Liver (tissue), 8 donors: ENCODE measurements at regions not wholly inside any gene's neighbourhood (a gene's known extent, or its start where the extent isn't known, plus 50 kb on each side); places are given as distances from the start of the nearest gene placed in this dataset.

Source experiments
- DNase-seq: peaks from one replicate; pipeline ENCODE4 v3.0.0-alpha.2; 2017; ENCODE audit warnings: low spot score
- H3K27ac ChIP-seq, 2 donors: one replicate each; pipeline ENCODE4 v1.7.0; 2013; ENCODE audit warnings: inconsistent platforms in 2 of 2, low read length in 2 of 2, control low read depth in 1 of 2, low read depth in 1 of 2, mild to moderate bottlenecking in 1 of 2
- H3K27me3 ChIP-seq, 4 donors: one replicate each; pipeline versions ENCODE4 v1.6.1 to v1.7.0; 2013; ENCODE audit warnings: low read length in 3 of 4, inconsistent platforms in 1 of 4, mild to moderate bottlenecking in 1 of 4, moderate library complexity in 1 of 4; ENCODE audit not compliant: control insufficient read depth in 4 of 4, insufficient read depth in 4 of 4
- H3K36me3 ChIP-seq, 4 donors: one replicate each; pipeline versions ENCODE4 v1.6.1 to v1.7.0; 2013; ENCODE audit warnings: low read length in 3 of 4, mild to moderate bottlenecking in 3 of 4, low read depth in 1 of 4, moderate library complexity in 1 of 4; ENCODE audit not compliant: control insufficient read depth in 4 of 4, insufficient read depth in 3 of 4
- H3K4me1 ChIP-seq, 4 donors: one replicate each; pipeline versions ENCODE4 v1.6.1 to v1.7.0; 2013; ENCODE audit warnings: low read length in 3 of 4, mild to moderate bottlenecking in 3 of 4, moderate library complexity in 1 of 4; ENCODE audit not compliant: control insufficient read depth in 4 of 4, insufficient read depth in 4 of 4
- H3K4me3 ChIP-seq, 3 donors: one replicate each; pipeline versions ENCODE4 v1.6.1 to v1.7.0; 2013; ENCODE audit warnings: low read length in 3 of 3, control low read depth in 1 of 3, low read depth in 1 of 3, mild to moderate bottlenecking in 1 of 3
- H3K9ac ChIP-seq, 2 donors: one replicate each; pipeline ENCODE4 v1.7.0; 2013; ENCODE audit warnings: low read length in 2 of 2, mild to moderate bottlenecking in 2 of 2, moderate library complexity in 2 of 2, control low read depth in 1 of 2, low read depth in 1 of 2
- H3K9me3 ChIP-seq, 4 donors: one replicate each; pipeline versions ENCODE4 v1.6.1 to v1.7.0; 2013; ENCODE audit warnings: low read length in 3 of 4; ENCODE audit not compliant: control insufficient read depth in 4 of 4
- EGR1 ChIP-seq, 2 donors: IDR thresholded peaks; 2 replicates each; pipeline ENCODE4 v1.6.1; 2016 to 2018; ENCODE audit warnings: antibody characterized with exemption in 2 of 2, low read depth in 2 of 2
- FOXA1 ChIP-seq: IDR thresholded peaks from 2 replicates; pipeline ENCODE4 v1.6.1; 2016; ENCODE audit warnings: antibody characterized with exemption
- FOXA2 ChIP-seq: IDR thresholded peaks from 2 replicates; pipeline ENCODE4 v1.6.1; 2016; ENCODE audit warnings: antibody characterized with exemption
- GABPA ChIP-seq, 2 donors: IDR thresholded peaks in 1 of 2; conservative IDR thresholded peaks in 1 of 2; 2 replicates each; pipeline ENCODE4 v1.6.1; 2016; ENCODE audit warnings: antibody characterized with exemption in 2 of 2, mild to moderate bottlenecking in 1 of 2, moderate library complexity in 1 of 2
- HNF4A ChIP-seq, 2 donors: conservative IDR thresholded peaks; 2 replicates each; pipeline ENCODE4 v1.6.1; 2016; ENCODE audit warnings: antibody characterized with exemption in 2 of 2, mild to moderate bottlenecking in 2 of 2
- HNF4G ChIP-seq: IDR thresholded peaks from 2 replicates; pipeline ENCODE4 v1.6.1; 2016; ENCODE audit warnings: antibody characterized with exemption
- NR2F2 ChIP-seq: IDR thresholded peaks from 2 replicates; pipeline ENCODE4 v1.6.1; 2016; ENCODE audit warnings: antibody characterized with exemption
- RXRA ChIP-seq, 2 donors: IDR thresholded peaks; 2 replicates each; pipeline ENCODE4 v1.6.1; 2017 to 2018; ENCODE audit warnings: antibody characterized with exemption in 2 of 2, mild to moderate bottlenecking in 1 of 2
- SP1 ChIP-seq: IDR thresholded peaks from 2 replicates; pipeline ENCODE4 v1.6.1; 2018; ENCODE audit warnings: antibody characterized with exemption, mild to moderate bottlenecking
- TAF1 ChIP-seq: conservative IDR thresholded peaks from 2 replicates; pipeline ENCODE4 v1.6.1; 2016; ENCODE audit warnings: antibody characterized with exemption, mild to moderate bottlenecking
- WGBS: extraction: QIAGEN DNeasy Blood & Tissue Kit; methylation state at CpG from one replicate; pipeline ENCODE4 v1.1.7; 2013; 5-methylcytosine and 5-hydroxymethylcytosine counted together
- TF ChIP-seq, protein P1 (sequence below): fragments of 150-350 bp; IDR thresholded peaks from 2 replicates; pipeline ENCODE4 v1.5.1; 2017; ENCODE audit warnings: improper control_type of control experiment, low read depth, low read length; ENCODE audit not compliant: missing input control
- TF ChIP-seq, protein P2 (sequence below): IDR thresholded peaks from 2 replicates; pipeline ENCODE4 v1.6.1; 2016; ENCODE audit warnings: antibody characterized with exemption
- TF ChIP-seq, protein P3 (sequence below): IDR thresholded peaks from 2 replicates; pipeline ENCODE4 v1.6.1; 2016; ENCODE audit warnings: antibody characterized with exemption
- donor health status: healthy.
- donor health status: healthy.
- donor health status: healthy.
- donor health status: healthy.
- donor health status: healthy.

DNA sequence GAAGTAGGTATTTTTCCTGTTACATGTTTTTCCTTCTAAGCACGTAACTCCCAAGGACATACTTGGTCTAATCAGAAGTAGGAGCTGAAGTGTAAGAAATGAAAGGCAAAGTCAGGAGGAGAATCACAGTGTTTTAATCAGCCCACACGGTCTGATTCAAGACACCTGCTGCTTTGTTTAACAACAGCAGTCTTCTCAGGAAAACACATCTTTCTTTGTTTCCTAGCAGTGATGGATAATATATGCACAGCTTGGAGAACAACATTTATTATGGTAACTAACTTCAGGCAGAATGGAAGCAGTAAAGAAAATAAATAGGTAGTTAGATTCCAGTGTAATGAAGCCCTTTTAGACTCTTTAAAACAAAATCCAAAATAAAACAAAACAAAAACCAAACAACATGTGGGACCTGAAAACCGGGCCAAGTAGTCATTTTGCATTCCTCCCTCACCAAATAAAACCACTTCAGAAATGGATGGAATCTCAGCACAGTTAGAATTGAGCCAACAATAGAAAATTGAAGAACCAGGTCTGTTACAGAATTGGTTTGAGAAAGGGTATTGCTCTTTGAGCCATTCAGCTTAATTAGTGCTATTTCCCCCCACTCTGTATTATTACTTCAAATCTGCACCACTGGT, 61.1 kb upstream of the UGP2 start:
- Histone ChIP-seq H3K9me3 (no peaks in the 10 kb centered on the region), H3K4me1 (no peaks in the 10 kb centered on the region), H3K4me3 (no peak overlapping the region), H3K27me3 (no peaks in the 10 kb centered on the region), H3K27ac (no peak overlapping the region), H3K36me3 (no peaks in the 10 kb centered on the region), H3K9ac (no peak overlapping the region)
- no peak for DNase-seq
- TF ChIP-seq NR2F2 (no peak), HNF4A (conservative IDR thresholded peaks at IDR 0.05) (no peak), EGR1 (IDR thresholded peaks at IDR 0.05; ENCODE audit: low read depth in 2 of 2) (no peak)
- 69% methylated on average over 3 of the region's 3 CpGs for WGBS

DNA sequence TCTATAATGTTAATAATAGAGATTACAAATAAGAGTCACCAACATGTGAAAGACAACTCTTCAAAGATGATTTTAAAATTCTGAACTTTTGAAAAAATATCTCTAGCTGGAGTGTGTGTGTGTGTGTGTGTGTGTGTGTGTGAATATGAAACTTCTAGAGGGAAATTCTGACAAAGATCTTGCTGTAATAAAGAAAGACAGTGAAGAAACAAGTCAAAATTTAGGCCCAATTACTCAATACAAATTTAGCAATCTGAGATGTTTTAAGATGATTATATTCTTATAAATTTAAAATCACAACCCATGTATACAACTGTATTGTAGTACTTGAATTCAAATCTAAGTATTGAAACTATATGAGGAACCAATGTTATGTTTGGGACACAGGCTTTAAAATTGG, 57.2 kb upstream of the UGP2 start:
- H3K27me3 ChIP-seq: no peaks in the 10 kb centered on the region
- no peaks in the 10 kb centered on the region for H3K9me3 ChIP-seq
- H3K27ac ChIP-seq: no peak overlapping the region
- TF ChIP-seq FOXA2: no peak
- TF ChIP-seq, protein P1, sequence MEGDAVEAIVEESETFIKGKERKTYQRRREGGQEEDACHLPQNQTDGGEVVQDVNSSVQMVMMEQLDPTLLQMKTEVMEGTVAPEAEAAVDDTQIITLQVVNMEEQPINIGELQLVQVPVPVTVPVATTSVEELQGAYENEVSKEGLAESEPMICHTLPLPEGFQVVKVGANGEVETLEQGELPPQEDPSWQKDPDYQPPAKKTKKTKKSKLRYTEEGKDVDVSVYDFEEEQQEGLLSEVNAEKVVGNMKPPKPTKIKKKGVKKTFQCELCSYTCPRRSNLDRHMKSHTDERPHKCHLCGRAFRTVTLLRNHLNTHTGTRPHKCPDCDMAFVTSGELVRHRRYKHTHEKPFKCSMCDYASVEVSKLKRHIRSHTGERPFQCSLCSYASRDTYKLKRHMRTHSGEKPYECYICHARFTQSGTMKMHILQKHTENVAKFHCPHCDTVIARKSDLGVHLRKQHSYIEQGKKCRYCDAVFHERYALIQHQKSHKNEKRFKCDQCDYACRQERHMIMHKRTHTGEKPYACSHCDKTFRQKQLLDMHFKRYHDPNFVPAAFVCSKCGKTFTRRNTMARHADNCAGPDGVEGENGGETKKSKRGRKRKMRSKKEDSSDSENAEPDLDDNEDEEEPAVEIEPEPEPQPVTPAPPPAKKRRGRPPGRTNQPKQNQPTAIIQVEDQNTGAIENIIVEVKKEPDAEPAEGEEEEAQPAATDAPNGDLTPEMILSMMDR: no peak
- no peak for TF ChIP-seq HNF4A (conservative IDR thresholded peaks at IDR 0.05)
- TF ChIP-seq SP1: no peak
- TF ChIP-seq NR2F2: no peak
- no peak for TF ChIP-seq RXRA (IDR thresholded peaks at IDR 0.05)
- TF ChIP-seq HNF4G: no peak
- TF ChIP-seq, protein P2, sequence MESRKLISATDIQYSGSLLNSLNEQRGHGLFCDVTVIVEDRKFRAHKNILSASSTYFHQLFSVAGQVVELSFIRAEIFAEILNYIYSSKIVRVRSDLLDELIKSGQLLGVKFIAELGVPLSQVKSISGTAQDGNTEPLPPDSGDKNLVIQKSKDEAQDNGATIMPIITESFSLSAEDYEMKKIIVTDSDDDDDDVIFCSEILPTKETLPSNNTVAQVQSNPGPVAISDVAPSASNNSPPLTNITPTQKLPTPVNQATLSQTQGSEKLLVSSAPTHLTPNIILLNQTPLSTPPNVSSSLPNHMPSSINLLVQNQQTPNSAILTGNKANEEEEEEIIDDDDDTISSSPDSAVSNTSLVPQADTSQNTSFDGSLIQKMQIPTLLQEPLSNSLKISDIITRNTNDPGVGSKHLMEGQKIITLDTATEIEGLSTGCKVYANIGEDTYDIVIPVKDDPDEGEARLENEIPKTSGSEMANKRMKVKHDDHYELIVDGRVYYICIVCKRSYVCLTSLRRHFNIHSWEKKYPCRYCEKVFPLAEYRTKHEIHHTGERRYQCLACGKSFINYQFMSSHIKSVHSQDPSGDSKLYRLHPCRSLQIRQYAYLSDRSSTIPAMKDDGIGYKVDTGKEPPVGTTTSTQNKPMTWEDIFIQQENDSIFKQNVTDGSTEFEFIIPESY: no peak
- no peak for TF ChIP-seq GABPA (IDR thresholded peaks at IDR 0.05 in 1 of 2, conservative IDR thresholded peaks at IDR 0.05 in 1 of 2)
- no peak for TF ChIP-seq TAF1
- no peak for TF ChIP-seq FOXA1
- H3K36me3 ChIP-seq: no peaks in the 10 kb centered on the region
- no peak overlapping the region for H3K9ac ChIP-seq
- no peak overlapping the region for H3K4me3 ChIP-seq
- no peaks in the 10 kb centered on the region for H3K4me1 ChIP-seq
- no peak for DNase-seq

DNA sequence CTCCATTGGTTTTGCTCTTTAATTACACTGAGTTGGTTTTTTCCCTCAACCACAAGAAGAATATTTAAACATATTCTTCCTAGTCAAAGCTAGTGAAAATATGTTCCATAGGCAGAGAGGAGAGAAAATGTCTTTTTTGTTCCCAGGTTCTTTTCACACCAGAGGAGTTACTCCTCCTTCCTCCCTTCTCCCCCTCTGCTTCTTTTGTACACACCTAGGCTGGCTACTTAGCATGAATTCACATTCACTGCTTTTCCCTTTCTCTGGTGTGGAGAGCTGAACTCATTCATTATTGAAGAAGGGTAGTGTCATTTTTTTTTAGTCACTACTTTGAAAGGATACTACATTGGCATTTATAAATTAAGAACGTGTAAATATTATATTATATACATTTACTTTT, 56.6 kb upstream of the UGP2 start:
- Histone ChIP-seq H3K27ac (no peak overlapping the region), H3K27me3 (no peaks in the 10 kb centered on the region), H3K9me3 (no peaks in the 10 kb centered on the region), H3K4me3 (no peak overlapping the region), H3K4me1 (peaks cover 0 to under 1% (median under 1%) of the 10 kb centered on the region in 4 donors), H3K36me3 (no peaks in the 10 kb centered on the region), H3K9ac (no peak overlapping the region)
- 70% methylated on average over 1 of the region's 1 CpG for WGBS
- no peak for DNase-seq
- no peak for TF ChIP-seq TAF1
- no peak for TF ChIP-seq GABPA (IDR thresholded peaks at IDR 0.05 in 1 of 2, conservative IDR thresholded peaks at IDR 0.05 in 1 of 2)
- TF ChIP-seq SP1: no peak
- no peak for TF ChIP-seq HNF4A (conservative IDR thresholded peaks at IDR 0.05)
- TF ChIP-seq, protein P1: no peak
- TF ChIP-seq, protein P3, sequence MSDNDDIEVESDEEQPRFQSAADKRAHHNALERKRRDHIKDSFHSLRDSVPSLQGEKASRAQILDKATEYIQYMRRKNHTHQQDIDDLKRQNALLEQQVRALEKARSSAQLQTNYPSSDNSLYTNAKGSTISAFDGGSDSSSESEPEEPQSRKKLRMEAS: no peak
- TF ChIP-seq, protein P2: no peak
